ENCODE measurements at regions not wholly inside any gene's neighbourhood (a gene's known extent, or its start where the extent isn't known, plus 50 kb on each side); places are given as distances from the start of the nearest gene placed in this dataset.
"Not testable (repeated sequence)": the region's sequence is repeated elsewhere in the genome, so short reads cannot be mapped to it uniquely, and the experiment has no call there.

DNA sequence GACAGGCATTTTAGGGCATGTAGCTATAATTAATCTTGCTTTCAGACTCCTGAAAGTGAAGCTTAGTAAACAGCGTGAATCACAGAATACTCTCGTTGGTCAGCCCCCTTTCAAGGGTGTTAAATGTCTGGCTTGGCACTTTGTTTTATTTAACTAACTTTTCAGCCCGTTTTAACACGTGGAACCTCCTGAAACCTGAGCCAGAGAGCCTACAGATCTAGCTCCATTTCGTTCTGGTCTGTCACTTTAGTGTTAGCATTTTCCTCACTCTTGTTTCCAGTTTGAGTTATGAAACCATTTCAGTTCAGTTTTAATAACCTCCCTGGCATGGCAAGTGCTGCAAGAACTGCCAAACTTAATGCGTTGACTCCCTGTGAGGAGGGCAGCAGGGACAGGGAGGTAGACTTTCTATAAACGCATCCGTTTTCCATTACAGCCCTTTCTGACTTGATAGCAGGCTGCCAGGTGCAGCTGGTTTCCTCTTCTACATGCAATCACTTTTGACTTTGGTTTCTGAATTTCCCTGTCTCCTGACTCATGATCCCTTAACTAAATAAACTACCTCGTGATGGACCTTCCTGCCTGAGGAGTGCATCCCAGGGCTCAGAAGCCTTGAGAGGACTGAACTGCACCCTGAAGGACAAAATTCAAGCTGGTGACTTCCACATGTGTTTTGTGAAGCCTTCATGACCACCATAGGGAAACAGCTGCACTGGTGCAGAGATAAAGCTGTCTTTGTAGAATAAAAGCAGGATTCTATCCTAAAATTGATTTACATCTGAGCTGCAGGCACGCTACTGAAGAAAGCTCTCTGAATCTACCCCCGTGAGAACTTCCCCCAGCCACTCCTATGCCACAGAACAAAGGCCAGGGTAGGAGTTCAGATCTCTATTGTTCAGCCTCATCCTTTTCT lies 192.6 kb downstream of the DLEU7 start:
- no peak for ATAC-seq (replicated peaks)
- H3K4me3 Mint-ChIP-seq, result no peak overlapping the region
- H3K27ac Mint-ChIP-seq, result no peak overlapping the region
- H3K4me1 Mint-ChIP-seq (ENCODE audit: low read depth in 2 of 2), result peaks cover 0 to 2% of the 10 kb centered on the region in 2 donors
- DNase-seq, result no peak
- H3K27me3 Mint-ChIP-seq, result peaks cover 6 to 7% of the 10 kb centered on the region in 2 donors
- H3K9me3 Mint-ChIP-seq, result no peaks in the 10 kb centered on the region
- no peaks in the 10 kb centered on the region for H3K36me3 Mint-ChIP-seq (ENCODE audit: insufficient read depth)

- H3K4me1 Mint-ChIP-seq (ENCODE audit: low read depth in 2 of 2), result peaks cover 0 to 2% of the 10 kb centered on the region in 2 donors
- peaks cover 6 to 7% of the 10 kb centered on the region in 2 donors for H3K27me3 Mint-ChIP-seq
- ATAC-seq (replicated peaks), result no peak
- no peaks in the 10 kb centered on the region for H3K9me3 Mint-ChIP-seq
- no peak for DNase-seq
- H3K4me3 Mint-ChIP-seq, result no peak overlapping the region
- no peak overlapping the region for H3K27ac Mint-ChIP-seq
- no peaks in the 10 kb centered on the region for H3K36me3 Mint-ChIP-seq (ENCODE audit: insufficient read depth)
Observed at GRCh38 chr13:50651922-50652321, 191.6 kb downstream of the DLEU7 start.

GRCh38 chr13:50654331-50654730 lies 189.2 kb downstream of the DLEU7 start:
- peaks cover 0 to 5% of the 10 kb centered on the region in 2 donors for H3K4me1 Mint-ChIP-seq (ENCODE audit: low read depth in 2 of 2)
- no peak overlapping the region for H3K4me3 Mint-ChIP-seq
- ATAC-seq (replicated peaks), result no peak
- no peak overlapping the region for H3K27ac Mint-ChIP-seq
- no peaks in the 10 kb centered on the region for H3K9me3 Mint-ChIP-seq
- no peak for DNase-seq
- H3K27me3 Mint-ChIP-seq, result peaks cover under 1 to 7% of the 10 kb centered on the region in 2 donors
- no peaks in the 10 kb centered on the region for H3K36me3 Mint-ChIP-seq (ENCODE audit: insufficient read depth)

DNA sequence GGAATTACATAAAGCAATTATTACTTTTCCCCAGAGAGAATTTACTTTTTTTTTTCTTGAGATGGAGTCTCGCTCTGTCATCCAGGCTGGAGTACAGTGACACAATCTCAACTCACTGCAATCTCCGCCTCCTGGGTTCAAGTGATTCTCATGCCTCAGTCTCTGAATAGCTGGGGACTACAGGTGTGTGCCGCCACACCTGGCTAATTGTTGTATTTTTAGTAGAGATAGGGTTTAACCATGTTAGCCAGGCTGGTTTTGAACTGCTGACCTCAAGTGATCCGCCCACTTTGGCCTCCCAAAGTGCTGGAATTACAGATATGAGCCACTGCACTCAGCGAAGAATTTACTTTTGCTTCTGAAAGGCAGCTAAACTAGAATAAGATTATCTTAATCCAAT lies 181.6 kb downstream of the DLEU7 start:
- DNase-seq; H3K27me3 Mint-ChIP-seq; H3K36me3 Mint-ChIP-seq (ENCODE audit: insufficient read depth); ATAC-seq (replicated peaks); H3K9me3 Mint-ChIP-seq; H3K4me1 Mint-ChIP-seq (ENCODE audit: low read depth in 2 of 2); H3K4me3 Mint-ChIP-seq; H3K27ac Mint-ChIP-seq: not testable (repeated sequence)

GRCh38 chr13:50664951-50665350 lies 178.5 kb downstream of the DLEU7 start:
- ATAC-seq (replicated peaks) (no peak), DNase-seq (no peak)
- H3K27me3 Mint-ChIP-seq, result no peaks in the 10 kb centered on the region
- H3K27ac Mint-ChIP-seq, result no peak overlapping the region
- no peaks in the 10 kb centered on the region for H3K9me3 Mint-ChIP-seq
- no peak overlapping the region for H3K4me3 Mint-ChIP-seq
- no peaks in the 10 kb centered on the region for H3K36me3 Mint-ChIP-seq (ENCODE audit: insufficient read depth)
- H3K4me1 Mint-ChIP-seq (ENCODE audit: low read depth in 2 of 2), result no peaks in the 10 kb centered on the region

GRCh38 chr13:50668049-50668448 lies 175.4 kb downstream of the DLEU7 start:
- H3K27me3 Mint-ChIP-seq, result no peaks in the 10 kb centered on the region
- H3K4me3 Mint-ChIP-seq, result no peak overlapping the region
- H3K27ac Mint-ChIP-seq, result no peak overlapping the region
- no peaks in the 10 kb centered on the region for H3K9me3 Mint-ChIP-seq
- no peaks in the 10 kb centered on the region for H3K4me1 Mint-ChIP-seq (ENCODE audit: low read depth in 2 of 2)
- ATAC-seq (replicated peaks) (no peak), DNase-seq (no peak)
- H3K36me3 Mint-ChIP-seq (ENCODE audit: insufficient read depth), result no peaks in the 10 kb centered on the region

- H3K4me3 Mint-ChIP-seq, result no peak overlapping the region
- ATAC-seq (replicated peaks) (no peak), DNase-seq (no peak)
- H3K36me3 Mint-ChIP-seq (ENCODE audit: insufficient read depth), result no peaks in the 10 kb centered on the region
- no peaks in the 10 kb centered on the region for H3K9me3 Mint-ChIP-seq
- no peaks in the 10 kb centered on the region for H3K27me3 Mint-ChIP-seq
- H3K27ac Mint-ChIP-seq, result no peak overlapping the region
- H3K4me1 Mint-ChIP-seq (ENCODE audit: low read depth in 2 of 2), result no peaks in the 10 kb centered on the region
Observed at GRCh38 chr13:50668691-50669271, 174.7 kb downstream of the DLEU7 start.

DNA sequence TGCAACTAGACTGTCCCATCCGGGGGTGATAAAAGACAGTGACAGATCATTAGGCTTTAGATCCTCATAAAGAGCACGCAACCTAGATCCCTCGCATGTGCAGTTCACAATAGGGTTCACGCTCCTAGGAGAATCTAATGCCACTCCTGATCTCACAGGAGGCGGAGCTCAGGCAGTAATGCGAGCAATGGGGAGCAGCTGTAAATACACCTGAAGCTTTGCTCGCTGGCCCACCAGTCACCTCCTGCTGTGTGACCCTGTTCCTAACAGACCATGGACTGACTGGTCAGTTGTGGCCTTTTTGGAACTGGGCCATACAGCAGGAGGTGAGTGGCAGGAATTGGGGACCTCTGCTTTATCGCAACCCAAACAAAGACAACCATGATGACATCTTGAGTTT lies 173.2 kb downstream of the DLEU7 start:
- Mint-ChIP-seq H3K27ac (no peak overlapping the region), H3K27me3 (no peaks in the 10 kb centered on the region), H3K4me1 (ENCODE audit: low read depth in 2 of 2) (no peaks in the 10 kb centered on the region), H3K4me3 (no peak overlapping the region), H3K36me3 (ENCODE audit: insufficient read depth) (no peaks in the 10 kb centered on the region), H3K9me3 (no peaks in the 10 kb centered on the region)
- DNase-seq (no peak), ATAC-seq (replicated peaks) (no peak)

DNA sequence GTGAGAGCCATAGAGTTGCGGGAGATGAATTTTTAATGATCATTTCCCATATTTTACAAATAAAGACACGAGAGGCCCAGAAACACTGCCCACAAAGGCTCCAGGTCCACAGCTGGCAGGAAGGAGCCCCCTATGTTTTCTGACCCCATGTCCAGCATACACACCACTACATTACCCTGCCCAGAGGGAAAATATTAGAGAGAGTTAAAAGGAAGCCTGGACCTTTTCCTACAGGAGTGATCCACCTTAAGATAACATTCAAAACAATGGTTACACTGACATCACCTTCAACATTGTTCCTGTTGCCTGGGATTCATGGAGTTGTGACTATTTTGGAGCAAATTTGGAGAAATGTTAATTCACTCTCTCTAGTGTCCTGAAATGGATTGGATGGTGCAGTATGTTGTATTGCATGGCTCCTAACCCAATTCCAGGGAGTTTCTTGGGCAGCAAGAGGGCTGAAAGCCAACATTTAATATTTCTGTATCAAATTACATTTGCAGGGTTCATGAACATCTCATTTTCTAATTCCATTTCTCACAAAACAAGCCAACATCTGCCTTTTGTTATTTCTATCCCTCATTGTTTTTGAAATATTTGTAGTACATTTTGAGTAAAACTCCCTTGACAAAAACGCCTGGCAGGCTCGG lies 172.5 kb downstream of the DLEU7 start:
- Mint-ChIP-seq H3K27ac (no peak overlapping the region), H3K27me3 (no peaks in the 10 kb centered on the region), H3K9me3 (no peaks in the 10 kb centered on the region), H3K4me3 (no peak overlapping the region), H3K4me1 (ENCODE audit: low read depth in 2 of 2) (peaks cover 2 to 3% of the 10 kb centered on the region in 2 donors), H3K36me3 (ENCODE audit: insufficient read depth) (no peaks in the 10 kb centered on the region)
- ATAC-seq (replicated peaks) (no peak), DNase-seq (no peak)

- Mint-ChIP-seq H3K27ac (no peak overlapping the region), H3K9me3 (no peaks in the 10 kb centered on the region), H3K4me3 (no peak overlapping the region), H3K4me1 (ENCODE audit: low read depth in 2 of 2) (peaks cover 7 to 8% of the 10 kb centered on the region in 2 donors), H3K36me3 (ENCODE audit: insufficient read depth) (no peaks in the 10 kb centered on the region), H3K27me3 (no peaks in the 10 kb centered on the region)
- DNase-seq, result no peak
- ATAC-seq (replicated peaks), result no peak
Observed at GRCh38 chr13:50671497-50671850, 172.0 kb downstream of the DLEU7 start.

DNA sequence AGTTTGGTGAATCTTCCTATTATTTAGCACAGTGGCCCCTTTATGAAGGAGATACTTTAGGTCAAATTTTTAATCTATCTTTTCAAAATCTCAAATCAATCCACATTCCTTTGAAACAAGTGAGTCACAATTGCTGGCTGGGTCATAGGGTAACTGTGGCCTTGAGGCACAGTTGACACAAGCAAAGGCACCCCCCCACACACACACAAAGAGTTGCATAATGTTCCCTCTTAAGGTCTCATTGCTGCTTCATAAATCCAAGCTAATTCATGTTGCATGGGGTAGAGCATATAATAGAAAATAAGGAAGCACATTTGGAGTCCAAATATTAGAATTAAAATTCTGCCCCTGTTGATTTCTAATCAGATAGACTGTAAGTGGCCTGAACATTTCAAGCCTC lies 171.5 kb downstream of the DLEU7 start:
- DNase-seq, result no peak
- Mint-ChIP-seq H3K4me1 (ENCODE audit: low read depth in 2 of 2) (peaks cover 12 to 14% of the 10 kb centered on the region in 2 donors), H3K27ac (no peak overlapping the region), H3K36me3 (ENCODE audit: insufficient read depth) (no peaks in the 10 kb centered on the region), H3K4me3 (no peak overlapping the region), H3K27me3 (no peaks in the 10 kb centered on the region), H3K9me3 (no peaks in the 10 kb centered on the region)
- no peak for ATAC-seq (replicated peaks)

GRCh38 chr13:50675651-50676050 lies 167.8 kb downstream of the DLEU7 start:
- H3K36me3 Mint-ChIP-seq (ENCODE audit: insufficient read depth), result peaks cover 3% of the 10 kb centered on the region
- no peaks in the 10 kb centered on the region for H3K9me3 Mint-ChIP-seq
- H3K27ac Mint-ChIP-seq, result peak overlapping the region in 1 of 2 donors; percentile 51
- peaks cover 18 to 28% of the 10 kb centered on the region in 2 donors for H3K4me1 Mint-ChIP-seq (ENCODE audit: low read depth in 2 of 2)
- peaks cover 0 to 15% of the 10 kb centered on the region in 2 donors for H3K27me3 Mint-ChIP-seq
- no peak overlapping the region for H3K4me3 Mint-ChIP-seq
- DNase-seq (no peak), ATAC-seq (replicated peaks) (no peak)

GRCh38 chr13:50676602-50677001 lies 166.9 kb downstream of the DLEU7 start:
- Mint-ChIP-seq H3K9me3 (no peaks in the 10 kb centered on the region), H3K27ac (peak overlapping the region; percentile 51 to 58), H3K4me3 (peak overlapping the region; percentile 2 to 37), H3K36me3 (ENCODE audit: insufficient read depth) (peaks cover 3% of the 10 kb centered on the region), H3K27me3 (peaks cover 0 to 15% of the 10 kb centered on the region in 2 donors), H3K4me1 (ENCODE audit: low read depth in 2 of 2) (peaks cover 18 to 28% of the 10 kb centered on the region in 2 donors)
- peak in 2 of 3 experiments; percentile 8 for DNase-seq
- ATAC-seq (replicated peaks), result peak; percentile 97
